Stimulated activated CD8-positive, alpha-beta memory T cell treated with anti-CD3 and anti-CD28 coated beads, Interleukin-7, amount 100 ng/mL, for 48 hours (primary cell): ENCODE measurements at regions not wholly inside any gene's neighbourhood (a gene's known extent, or its start where the extent isn't known, plus 50 kb on each side); places are given as distances from the start of the nearest gene placed in this dataset.

Experiments
- DNase-seq, 2 donors: peaks; one replicate each; pipeline ENCODE4 v3.0.0-alpha.2; 2020; ENCODE audit warnings: low read depth in 1 of 2; ENCODE audit errors: extremely low read depth in 1 of 2

DNA sequence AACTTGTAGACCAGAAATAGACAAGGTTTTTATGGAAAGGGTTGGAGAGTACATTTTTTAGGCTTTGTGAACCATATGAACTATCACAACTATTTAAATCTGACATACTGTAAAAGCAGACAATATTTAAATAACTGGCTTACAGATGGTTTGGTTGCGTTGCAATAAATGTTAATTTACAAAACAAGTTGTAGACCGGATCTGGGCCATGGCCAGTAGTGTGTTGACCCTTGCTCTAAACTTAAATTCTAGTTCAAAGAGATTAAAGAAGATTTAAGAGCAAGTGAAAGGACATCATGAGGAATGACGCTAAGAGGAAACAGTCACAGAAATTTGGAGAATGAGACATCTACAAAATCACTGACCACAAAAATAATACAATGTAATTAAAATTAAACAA is 652.7 kb downstream of the DCDC2C start:
- DNase-seq = no peak

DNA sequence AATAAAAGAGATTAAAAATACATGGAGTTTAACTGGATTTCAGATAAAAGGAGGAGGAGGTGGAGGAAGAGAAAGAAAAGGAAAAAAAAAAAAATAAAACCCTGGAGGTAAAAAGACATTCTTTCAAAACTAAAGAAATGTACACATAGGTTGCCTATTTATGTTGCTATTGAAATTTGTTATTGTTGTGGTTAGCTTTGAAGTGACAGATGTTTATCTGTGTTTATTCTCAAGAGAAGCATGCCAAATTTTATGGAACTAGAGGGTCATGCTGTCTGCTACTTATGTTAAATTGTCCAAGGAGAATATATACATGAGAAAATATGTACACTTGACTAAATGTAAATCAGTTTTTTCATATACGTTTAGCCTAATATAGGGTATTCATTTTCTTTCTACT is 653.2 kb downstream of the DCDC2C start:
- no peak for DNase-seq

DNA sequence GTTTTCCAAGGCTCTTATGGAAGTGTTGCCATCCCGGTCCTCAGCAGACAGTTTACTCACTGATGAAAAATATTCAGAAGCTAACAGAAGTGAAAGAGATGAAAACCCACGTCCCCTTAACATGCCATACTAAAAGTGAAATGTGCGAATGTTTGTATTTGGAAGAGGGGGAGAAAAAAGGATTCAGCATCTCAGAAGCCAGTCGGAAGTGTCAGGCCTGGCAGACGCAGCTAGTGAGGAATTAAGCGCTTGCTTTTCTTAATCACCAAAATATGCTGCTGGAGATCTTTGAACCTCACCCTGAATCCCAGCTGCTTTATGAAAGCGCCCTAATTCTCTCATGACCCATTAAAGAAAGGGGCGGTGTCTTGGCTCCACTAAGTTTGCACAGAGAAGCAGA is 653.7 kb downstream of the DCDC2C start:
- no peak for DNase-seq

DNA sequence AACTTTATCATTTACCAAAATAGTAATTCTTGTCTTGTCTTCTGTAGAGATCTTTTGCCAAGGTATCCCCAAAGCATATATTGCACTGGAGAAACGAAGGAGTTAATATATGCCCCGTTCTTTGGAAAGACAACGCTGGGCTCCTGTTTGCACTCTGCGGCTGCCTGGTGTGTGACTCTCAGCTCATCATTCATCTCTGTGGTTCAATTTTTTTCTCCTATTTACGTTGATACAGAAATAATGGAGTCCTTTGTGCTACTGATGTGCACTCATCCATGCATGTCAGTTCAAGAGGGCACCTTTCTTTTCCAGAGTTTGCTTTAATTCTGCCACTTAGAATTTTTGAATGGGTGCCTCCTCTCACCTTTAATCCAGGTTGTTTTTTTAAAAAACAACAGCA is 655.5 kb downstream of the DCDC2C start:
- no peak for DNase-seq

DNA sequence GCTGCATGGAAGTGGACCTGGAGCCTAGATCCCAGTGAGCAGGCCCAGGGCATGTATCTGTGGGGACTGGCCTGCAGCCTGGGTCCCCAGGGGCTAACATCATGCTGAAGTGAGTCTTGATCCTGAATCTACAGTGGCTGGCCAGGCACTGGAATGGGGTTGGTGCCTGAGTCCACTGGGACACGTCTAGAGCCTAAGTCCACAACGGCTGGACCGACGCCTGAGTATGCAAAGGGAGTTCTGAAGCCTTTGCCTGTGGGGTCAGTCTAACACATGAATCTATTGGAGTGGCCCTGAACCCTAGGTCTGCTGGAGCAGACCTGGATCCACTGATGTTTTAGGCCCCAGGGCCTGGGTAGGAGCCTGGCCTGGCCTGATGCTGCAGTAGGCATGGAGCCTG is 665.5 kb downstream of the DCDC2C start:
- no peak for DNase-seq

DNA sequence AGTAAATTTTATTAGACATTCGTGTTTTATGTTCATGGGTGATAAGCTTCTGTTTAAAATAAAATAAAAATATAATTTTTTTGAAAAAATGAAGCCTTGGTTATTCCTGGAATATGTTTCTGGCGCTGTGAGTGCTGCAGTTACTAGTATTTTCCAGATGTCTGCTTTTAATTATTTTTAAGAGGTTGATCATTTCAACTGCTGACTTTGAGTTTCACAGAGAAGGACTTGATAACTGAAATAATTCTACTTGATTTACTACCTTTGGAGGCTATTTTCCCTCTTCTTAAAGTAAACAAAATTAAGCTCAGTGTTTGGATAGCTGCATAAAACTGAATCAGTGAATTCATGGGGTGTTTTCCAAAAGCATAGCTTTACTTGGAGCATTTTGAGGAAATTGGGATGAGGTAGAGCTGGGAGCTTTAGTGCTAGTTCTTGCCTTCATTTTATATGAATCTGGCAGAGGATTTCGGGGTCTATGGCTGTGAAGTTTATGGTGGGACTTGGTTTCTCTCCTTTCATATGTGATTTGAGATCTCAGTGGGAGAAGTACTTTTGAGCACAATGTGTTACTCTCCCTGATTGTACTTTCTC is 666.5 kb downstream of the DCDC2C start:
- DNase-seq = no peak

DNA sequence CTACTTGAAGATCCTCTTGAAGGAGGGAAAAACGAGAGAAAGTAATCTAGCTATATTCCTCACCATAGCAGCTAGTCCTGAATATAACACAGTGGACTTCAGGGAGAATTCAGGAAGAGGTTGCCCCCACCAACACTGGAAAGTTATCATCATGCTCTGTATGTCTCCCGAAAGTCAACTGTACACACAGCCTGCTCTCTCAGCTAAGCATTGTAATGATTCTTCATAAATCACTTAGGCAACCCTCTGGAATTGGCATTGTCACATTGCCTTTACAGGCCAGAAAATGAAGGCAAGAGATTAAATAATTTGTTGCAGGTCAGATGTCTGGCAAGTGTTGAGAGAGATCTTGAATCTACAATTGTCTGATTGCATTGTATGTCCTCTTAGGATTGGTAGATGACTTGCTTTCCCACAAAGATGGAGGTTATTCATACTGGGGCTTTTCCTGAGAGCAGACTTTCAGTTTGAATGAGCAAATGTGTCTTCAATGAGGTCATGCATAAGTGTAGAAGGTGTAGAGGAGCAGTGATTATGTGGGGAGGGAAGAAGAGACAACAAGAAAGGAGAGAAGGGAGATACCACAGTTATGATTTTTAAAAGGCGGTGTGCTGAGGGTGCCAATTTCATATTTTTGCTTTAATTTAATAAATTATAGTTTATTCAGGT is 667.2 kb downstream of the DCDC2C start:
- DNase-seq = no peak

DNA sequence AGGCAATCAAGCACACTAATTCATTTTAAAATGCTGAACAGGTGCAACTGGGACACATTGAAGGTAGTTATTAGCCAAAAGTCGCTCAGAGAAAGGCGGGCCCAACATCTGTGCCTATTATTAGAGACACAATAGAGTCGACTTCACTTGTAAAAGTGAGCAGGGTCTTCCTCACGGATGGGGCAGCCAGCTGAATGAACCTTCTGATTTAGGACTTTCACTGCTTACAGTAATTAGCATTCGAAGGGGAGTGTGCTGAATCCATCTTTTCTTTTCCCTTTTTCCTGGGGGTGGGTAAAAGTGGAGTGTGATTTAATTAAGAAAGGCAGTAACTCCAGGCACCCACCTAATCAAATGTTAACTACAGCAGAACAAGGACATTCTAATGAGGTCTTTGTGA is 677.7 kb downstream of the DCDC2C start:
- no peak for DNase-seq

DNA sequence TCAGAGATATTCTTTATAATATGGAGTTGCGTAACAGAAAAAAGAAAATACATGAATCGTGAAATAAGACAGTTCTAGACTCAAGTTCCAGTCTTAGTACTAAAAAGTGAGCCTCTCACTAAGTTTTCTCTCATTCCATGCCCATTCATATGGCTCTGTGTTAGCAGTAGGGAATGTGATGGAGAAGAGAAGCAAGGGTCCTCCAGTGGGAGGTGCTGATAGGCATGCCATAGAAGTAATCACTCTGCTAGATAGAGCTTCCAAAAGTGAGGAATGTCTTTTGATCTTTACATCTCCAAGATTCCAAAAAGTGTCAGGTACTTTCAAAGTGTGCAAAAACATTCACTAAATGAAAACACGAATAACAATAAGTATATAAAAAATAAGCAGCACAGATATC is 678.4 kb downstream of the DCDC2C start:
- no peak for DNase-seq

DNA sequence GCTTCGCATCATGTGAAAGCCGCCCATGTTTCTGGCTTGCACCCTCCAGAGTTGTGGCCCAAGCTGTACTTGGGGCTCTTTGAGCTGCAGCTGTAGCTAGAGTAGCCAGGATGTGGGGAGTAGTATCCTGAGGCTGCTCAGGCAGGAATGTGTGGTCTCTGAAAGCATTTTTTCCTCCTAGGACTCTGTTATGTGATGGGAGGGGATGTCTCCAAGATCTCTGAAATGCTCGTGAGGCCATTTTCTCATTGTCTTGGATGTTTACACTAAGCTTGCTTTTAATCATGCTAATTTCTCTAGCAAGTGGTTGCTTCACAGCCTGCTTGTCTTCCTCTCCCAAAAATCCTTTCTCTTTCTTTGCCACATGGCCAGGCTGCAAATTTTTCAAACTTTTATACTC is 687.6 kb downstream of the DCDC2C start:
- no peak for DNase-seq

DNA sequence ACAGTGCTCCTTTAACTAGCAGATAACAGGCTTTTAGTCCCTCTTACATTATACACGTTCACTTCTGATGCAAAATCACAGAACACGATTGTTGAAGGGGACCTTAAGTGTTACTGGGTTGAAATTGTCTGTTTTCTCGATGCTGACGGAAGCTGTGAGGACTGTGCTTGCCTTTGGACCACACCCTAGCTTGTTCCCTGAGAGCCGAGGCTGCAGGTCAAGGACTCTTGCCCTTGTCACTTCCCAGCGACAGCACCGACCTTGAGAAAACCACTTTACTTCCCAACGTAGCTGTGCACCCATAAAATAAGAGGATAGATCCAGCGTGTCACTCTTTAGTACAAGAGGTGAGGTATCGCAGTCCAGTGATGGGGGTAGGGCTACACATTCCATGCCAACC is 701.0 kb downstream of the DCDC2C start:
- DNase-seq = no peak

DNA sequence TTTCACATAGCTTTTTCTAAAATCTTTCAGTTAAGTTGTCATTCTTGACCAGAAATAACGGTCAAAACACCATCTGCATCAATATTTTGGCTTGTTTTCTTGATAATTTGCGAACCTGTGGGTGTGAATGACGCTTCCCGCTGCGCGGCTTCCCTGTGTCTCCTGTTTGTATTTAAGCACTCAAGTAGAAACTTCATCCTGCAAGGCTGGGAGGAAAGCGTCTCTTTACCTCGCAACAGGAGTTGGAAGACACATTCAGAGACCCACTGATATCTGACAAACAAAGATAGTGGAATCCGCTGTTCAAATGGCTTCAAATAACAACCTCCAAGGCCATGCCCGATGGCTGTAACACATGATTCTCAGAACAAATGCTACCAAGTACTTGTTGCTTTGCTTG is 704.9 kb downstream of the DCDC2C start:
- DNase-seq = no peak

DNA sequence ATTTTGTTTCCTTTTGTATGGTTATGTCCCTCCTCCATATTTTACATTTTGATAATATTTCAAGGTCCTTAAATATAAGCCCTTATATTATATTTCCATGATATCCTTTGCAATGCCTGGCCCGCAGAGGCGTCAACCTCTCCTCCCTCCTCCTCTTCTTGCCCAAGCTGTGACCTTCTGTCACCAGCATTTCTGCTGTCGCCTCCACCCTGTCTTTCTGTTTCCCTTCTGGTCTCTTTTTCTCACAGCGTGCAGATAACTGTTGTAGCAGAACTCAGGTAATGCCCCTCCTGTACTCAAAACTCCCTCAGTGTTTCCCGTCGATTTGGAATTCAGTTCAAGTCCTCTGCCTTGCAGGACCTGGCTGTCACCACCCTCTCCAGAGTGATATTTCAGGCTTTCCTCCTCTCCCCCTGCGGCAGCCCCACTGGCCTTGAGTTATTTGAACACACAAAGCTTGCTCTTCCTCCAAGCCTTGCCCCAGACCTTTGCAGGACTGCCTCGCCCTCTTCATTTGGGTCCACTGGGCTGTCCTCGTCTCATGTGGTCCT is 709.3 kb downstream of the DCDC2C start:
- no peak for DNase-seq

DNA sequence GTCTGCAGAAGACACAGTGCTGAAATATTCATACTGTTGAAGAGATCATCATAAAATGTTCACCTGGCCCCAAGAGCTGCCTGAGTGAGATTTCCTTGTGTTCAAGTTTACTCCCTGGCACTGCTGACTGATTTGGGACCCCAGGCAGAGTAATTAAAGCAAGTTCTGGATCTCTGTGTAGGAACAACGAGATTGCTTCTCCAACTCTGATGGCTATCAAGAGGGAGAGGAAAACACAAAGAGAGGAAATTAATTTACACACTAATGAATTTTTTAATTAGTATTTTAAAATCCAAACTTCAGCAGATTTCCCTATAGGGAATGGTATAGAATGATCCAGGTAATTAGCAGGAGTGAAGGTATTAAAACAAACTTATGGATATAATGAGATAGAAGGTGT is 711.8 kb downstream of the DCDC2C start:
- no peak for DNase-seq

DNA sequence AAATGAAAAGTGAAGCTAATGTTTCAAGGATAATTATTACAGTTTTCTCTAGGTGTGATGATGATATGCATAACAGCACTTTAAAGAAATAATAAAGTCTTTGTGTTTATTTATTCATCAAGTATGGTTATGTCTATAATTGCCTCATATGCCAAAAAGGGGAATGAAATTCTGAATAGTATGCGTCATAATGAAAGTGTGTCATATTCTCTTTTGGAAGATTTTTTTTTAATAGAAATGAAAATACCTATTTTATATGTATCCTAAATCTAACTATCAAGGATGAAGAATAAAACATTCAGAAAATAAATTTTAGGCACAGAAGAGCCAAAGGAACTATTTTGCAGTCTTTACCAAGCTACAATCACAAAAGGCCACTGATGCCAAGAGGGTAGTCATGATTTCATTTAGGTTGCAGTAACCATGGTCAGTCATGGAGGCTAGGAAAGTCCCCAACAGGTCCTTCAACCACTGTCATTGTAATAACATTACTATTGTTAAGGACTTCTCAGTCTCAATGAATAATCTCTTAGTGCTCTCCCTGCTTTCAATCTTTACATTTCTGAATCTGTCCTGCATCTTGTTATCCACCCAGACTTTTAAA is 712.5 kb downstream of the DCDC2C start:
- DNase-seq = no peak

DNA sequence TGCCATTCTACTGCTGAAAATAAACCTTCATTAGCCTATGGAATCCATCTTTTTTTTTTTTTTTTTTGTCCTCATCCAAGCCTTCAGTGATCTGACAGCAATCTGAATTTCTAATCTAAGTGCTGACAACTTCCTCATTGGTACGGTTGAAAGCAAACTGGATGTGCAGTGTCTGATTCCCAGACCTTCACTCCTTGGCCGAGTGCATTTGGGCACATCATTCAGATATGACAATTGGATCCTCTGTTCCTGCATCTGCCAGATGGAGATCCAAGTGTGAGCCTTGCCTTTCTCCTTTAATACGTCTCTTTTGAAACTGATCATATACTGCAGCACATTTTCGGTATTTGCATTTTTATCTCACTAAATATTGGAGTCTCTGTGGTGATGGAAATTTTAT is 713.1 kb downstream of the DCDC2C start:
- DNase-seq = no peak

DNA sequence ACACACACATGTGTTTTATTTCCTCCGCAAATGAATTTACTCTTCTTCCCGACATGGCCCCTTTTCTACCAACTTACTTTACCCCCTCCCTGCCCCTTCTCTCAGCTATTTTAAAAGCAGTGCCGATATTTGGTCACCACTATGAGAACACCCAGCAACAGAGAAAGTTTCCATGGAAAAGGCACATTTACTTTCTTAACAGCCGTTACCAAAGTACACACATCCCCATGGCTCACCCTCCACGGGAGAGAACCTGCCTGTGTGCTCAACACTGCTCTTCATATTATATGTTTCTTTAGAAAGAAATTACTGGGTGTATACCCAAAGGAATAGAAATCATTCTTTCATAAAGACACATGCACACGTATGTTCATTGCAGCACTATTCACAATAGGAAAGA is 714.4 kb downstream of the DCDC2C start:
- DNase-seq = no peak

DNA sequence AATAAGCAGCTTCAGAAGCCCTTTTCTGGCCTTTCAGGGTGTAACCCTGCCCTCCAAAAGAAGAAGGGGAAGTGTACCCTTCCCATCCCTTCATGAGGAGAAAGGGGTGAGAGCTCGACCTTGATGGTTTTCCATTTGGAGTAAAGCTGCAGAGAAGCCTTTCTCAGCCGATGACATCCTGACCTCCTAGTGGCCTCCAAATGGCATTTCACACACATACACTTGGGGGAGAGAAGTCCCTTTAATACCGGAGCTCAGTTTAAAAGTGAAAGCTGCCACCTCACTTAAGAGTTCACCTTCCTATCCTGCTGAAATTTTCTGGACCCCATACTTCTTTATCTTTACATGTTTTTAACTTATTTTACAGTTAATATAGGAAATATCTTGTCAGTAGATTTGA is 716.7 kb downstream of the DCDC2C start:
- no peak for DNase-seq

DNA sequence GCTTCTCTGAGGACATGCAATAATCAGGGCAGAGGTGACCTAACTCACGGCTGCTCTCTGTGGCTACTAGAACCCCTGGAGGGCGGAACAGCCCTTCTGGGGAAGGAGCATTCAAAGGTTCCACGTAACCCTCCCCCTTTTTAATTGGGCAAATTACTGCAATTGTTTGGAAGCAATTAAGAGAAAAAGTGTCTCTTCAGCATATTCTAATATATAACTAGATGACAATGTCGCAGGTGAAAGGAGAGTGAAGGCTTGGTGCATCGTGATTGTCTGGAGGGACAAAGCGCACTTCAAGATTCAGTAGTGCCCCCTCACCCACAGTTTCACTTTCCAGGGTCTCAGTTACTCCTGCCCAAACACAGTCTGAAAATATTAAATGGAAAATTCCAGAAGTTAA is 720.8 kb downstream of the DCDC2C start:
- no peak for DNase-seq

DNA sequence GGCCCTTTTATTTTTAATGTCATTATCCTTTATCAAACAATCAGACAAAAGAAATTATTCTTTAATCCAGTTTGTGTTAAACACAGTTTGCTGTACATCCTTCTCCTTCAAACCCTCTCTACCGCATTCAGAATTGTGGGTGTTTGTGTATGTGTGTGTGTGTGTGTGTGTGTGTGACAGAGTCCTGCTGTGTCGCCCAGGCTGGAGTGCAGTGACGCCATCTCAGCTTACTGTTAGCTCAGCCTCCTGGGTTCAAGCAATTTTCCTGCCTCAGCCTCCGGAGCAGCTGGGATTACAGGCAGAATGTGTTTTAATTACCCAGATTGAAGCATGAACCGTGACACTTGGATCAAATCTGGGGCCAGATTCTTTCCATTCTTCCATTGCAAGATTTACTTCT is 723.7 kb downstream of the DCDC2C start:
- DNase-seq = no peak

DNA sequence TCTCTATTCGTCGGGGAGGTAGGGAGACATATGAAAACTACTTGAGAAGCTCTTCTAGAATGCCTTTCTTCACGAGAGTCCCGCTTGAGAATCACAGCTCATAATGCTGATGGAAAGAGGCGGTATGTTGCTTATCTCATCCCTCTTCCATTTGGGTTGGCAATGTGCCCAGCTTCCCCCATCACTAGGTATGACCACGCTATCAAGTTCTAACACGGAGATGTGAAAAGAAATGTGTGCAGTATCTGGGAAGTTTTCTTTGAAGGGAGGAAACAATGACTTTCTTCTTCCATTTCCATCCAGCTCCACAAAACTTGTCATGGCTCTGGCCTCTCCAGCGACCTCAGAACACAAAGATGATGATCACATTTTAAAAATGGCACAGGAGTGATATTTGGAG is 742.4 kb downstream of the DCDC2C start:
- no peak for DNase-seq

DNA sequence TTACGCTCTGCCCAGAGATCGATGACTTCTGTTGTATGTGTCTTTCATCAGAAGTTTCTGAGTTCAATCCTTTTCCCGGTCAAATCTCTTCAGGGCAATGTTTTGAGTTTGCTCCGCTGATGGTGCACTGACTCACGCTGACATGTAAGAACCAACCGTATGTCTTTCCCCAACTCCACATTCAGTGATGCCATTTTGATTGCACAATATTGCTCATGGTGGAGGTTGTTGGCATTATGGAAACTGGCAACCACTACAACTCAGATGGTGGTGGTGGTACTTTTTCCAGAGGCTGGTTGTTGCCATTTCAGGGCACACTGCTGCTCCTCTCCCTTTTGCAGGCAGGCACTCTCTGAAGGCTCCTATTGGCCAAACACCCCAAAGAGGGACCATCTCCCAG is 751.5 kb downstream of the DCDC2C start:
- no peak for DNase-seq
